ENCODE measurements at regions not wholly inside any gene's neighbourhood (a gene's known extent, or its start where the extent isn't known, plus 50 kb on each side); places are given as distances from the start of the nearest gene placed in this dataset.

- Histone ChIP-seq H3K36me3 (no peaks in the 10 kb centered on the region), H3K4me1 (ENCODE audit: control insufficient read depth in 1 of 2, low read depth in 2 of 2) (peaks cover 13 to 45% of the 10 kb centered on the region in 2 donors), H3K4me3 (no peak overlapping the region), H3K27ac (peak overlapping the region in 1 of 2 donors; percentile 43), H3K9me3 (no peaks in the 10 kb centered on the region), H3K27me3 (replicated peaks; ENCODE audit: insufficient read depth) (no peaks in the 10 kb centered on the region)
- TF ChIP-seq, protein P1, sequence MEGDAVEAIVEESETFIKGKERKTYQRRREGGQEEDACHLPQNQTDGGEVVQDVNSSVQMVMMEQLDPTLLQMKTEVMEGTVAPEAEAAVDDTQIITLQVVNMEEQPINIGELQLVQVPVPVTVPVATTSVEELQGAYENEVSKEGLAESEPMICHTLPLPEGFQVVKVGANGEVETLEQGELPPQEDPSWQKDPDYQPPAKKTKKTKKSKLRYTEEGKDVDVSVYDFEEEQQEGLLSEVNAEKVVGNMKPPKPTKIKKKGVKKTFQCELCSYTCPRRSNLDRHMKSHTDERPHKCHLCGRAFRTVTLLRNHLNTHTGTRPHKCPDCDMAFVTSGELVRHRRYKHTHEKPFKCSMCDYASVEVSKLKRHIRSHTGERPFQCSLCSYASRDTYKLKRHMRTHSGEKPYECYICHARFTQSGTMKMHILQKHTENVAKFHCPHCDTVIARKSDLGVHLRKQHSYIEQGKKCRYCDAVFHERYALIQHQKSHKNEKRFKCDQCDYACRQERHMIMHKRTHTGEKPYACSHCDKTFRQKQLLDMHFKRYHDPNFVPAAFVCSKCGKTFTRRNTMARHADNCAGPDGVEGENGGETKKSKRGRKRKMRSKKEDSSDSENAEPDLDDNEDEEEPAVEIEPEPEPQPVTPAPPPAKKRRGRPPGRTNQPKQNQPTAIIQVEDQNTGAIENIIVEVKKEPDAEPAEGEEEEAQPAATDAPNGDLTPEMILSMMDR (IDR thresholded peaks at IDR 0.05), result no peak
- no peak for ATAC-seq (ENCODE audit: insufficient number of reproducible peaks, low FRiP score, low read depth)
- no peak for DNase-seq (ENCODE audit: low spot score)
Observed at GRCh38 chr7:33805630-33806233, 99.6 kb upstream of the BMPER start.

- Histone ChIP-seq H3K27ac (peak overlapping the region; percentile 19 to 43), H3K9me3 (no peaks in the 10 kb centered on the region), H3K36me3 (no peaks in the 10 kb centered on the region), H3K4me1 (ENCODE audit: control insufficient read depth in 1 of 2, low read depth in 2 of 2) (peaks cover 13 to 45% of the 10 kb centered on the region in 2 donors), H3K27me3 (replicated peaks; ENCODE audit: insufficient read depth) (no peaks in the 10 kb centered on the region), H3K4me3 (no peak overlapping the region)
- TF ChIP-seq, protein P1 (IDR thresholded peaks at IDR 0.05), result no peak
- no peak for ATAC-seq (ENCODE audit: insufficient number of reproducible peaks, low FRiP score, low read depth)
- no peak for DNase-seq (ENCODE audit: low spot score)
Observed at GRCh38 chr7:33806298-33807154, 98.8 kb upstream of the BMPER start.

GRCh38 chr7:33807155-33807530, 98.2 kb upstream of the BMPER start:
- no peaks in the 10 kb centered on the region for H3K36me3 ChIP-seq
- ATAC-seq (ENCODE audit: insufficient number of reproducible peaks, low FRiP score, low read depth), result no peak

GRCh38 chr7:33807779-33808482, 97.4 kb upstream of the BMPER start:
- DNase-seq (ENCODE audit: low spot score) (no peak), ATAC-seq (ENCODE audit: insufficient number of reproducible peaks, low FRiP score, low read depth) (no peak)
- H3K27ac ChIP-seq, result no peak overlapping the region
- peaks cover 13 to 51% of the 10 kb centered on the region in 2 donors for H3K4me1 ChIP-seq (ENCODE audit: control insufficient read depth in 1 of 2, low read depth in 2 of 2)
- no peaks in the 10 kb centered on the region for H3K36me3 ChIP-seq
- no peaks in the 10 kb centered on the region for H3K27me3 ChIP-seq (replicated peaks; ENCODE audit: insufficient read depth)
- TF ChIP-seq, protein P1 (IDR thresholded peaks at IDR 0.05), result no peak
- no peak overlapping the region for H3K4me3 ChIP-seq
- H3K9me3 ChIP-seq, result no peaks in the 10 kb centered on the region

More at GRCh38 chr7:33807155-33807530, 98.2 kb upstream of the BMPER start:
- no peaks in the 10 kb centered on the region for H3K9me3 ChIP-seq
- no peak for DNase-seq (ENCODE audit: low spot score)
- peaks cover 13 to 45% of the 10 kb centered on the region in 2 donors for H3K4me1 ChIP-seq (ENCODE audit: control insufficient read depth in 1 of 2, low read depth in 2 of 2)
- peak overlapping the region; percentile 19 to 43 for H3K27ac ChIP-seq
- no peak overlapping the region for H3K4me3 ChIP-seq
- TF ChIP-seq, protein P1 (IDR thresholded peaks at IDR 0.05), result no peak
- H3K27me3 ChIP-seq (replicated peaks; ENCODE audit: insufficient read depth), result no peaks in the 10 kb centered on the region

DNA sequence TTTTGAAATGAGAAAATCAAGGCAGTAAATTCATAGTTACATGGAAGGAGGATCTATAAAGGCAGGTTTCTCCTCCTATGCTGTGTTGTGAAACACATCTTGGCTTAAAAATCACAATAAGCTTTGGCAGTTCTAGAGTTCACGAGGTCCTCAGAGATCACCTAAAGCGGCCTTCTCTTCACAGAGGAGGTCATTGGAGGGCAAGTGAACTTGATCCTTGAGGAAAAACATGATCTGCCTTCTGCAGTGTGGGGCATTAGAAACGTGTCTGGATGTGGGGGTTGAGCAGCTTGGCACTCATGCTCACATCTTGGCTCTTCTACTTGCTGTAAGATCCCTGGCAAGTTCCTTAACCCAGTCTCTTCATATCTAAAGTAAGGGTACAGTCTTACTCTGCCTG, 96.1 kb upstream of the BMPER start:
- Histone ChIP-seq H3K4me3 (no peak overlapping the region), H3K9me3 (no peaks in the 10 kb centered on the region), H3K27me3 (replicated peaks; ENCODE audit: insufficient read depth) (no peaks in the 10 kb centered on the region), H3K27ac (no peak overlapping the region), H3K4me1 (ENCODE audit: control insufficient read depth in 1 of 2, low read depth in 2 of 2) (peaks cover 18 to 64% of the 10 kb centered on the region in 2 donors), H3K36me3 (no peaks in the 10 kb centered on the region)
- TF ChIP-seq, protein P1 (IDR thresholded peaks at IDR 0.05), result no peak
- no peak for DNase-seq (ENCODE audit: low spot score)
- no peak for ATAC-seq (ENCODE audit: insufficient number of reproducible peaks, low FRiP score, low read depth)

Measured in thoracic aorta (tissue), 2 donors.